SU-DHL-6 (cell line): ENCODE measurements at regions not wholly inside any gene's neighbourhood (a gene's known extent, or its start where the extent isn't known, plus 50 kb on each side); places are given as distances from the start of the nearest gene placed in this dataset.

Source experiments
- H2AFZ ChIP-seq: fragments of 200-600 bp; sonication (generic); 2 replicates; pipeline ENCODE4 v1.6.1; 2014; ENCODE audit warnings: low read depth, mild to moderate bottlenecking, moderate library complexity, mixed read lengths, antibody characterized with exemption, low read length; ENCODE audit not compliant: severe bottlenecking
- H3F3A ChIP-seq: fragments of 200-600 bp; shearing (Covaris generic); 2 replicates; pipeline ENCODE4 v1.6.0; 2016; ENCODE audit warnings: antibody characterized with exemption, mild to moderate bottlenecking; ENCODE audit not compliant: insufficient read depth
- H3K27ac ChIP-seq: fragments of 200-600 bp; sonication (generic); 2 replicates; pipeline ENCODE4 v1.5.1; 2016; ENCODE audit warnings: low read depth, mild to moderate bottlenecking, low read length, moderate library complexity, mixed read lengths
- H3K27me3 ChIP-seq: fragments of 200-600 bp; sonication (generic), shearing (Covaris generic); 2 replicates; pipeline ENCODE4 v1.6.0; 2014; ENCODE audit warnings: mild to moderate bottlenecking, low read length
- H3K36me3 ChIP-seq: fragments of 200-600 bp; sonication (generic); 2 replicates; pipeline ENCODE4 v1.6.1; 2014; ENCODE audit warnings: mild to moderate bottlenecking, low read length, mixed read lengths
- H3K4me2 ChIP-seq: fragments of 300-600, 200-600 bp; shearing (Covaris generic), sonication (generic); 2 replicates; pipeline ENCODE4 v1.6.0; 2014; ENCODE audit warnings: low read length, low read depth, mild to moderate bottlenecking; ENCODE audit not compliant: poor library complexity, severe bottlenecking
- H3K4me3 ChIP-seq: fragments of 200-600 bp; sonication (generic); 2 replicates; pipeline ENCODE4 v1.5.1; 2014; ENCODE audit warnings: antibody characterized with exemption, low read length, mild to moderate bottlenecking, mixed read lengths; ENCODE audit not compliant: insufficient read depth, poor library complexity, severe bottlenecking
- H3K79me2 ChIP-seq: fragments of 200-600 bp; sonication (generic); 2 replicates; pipeline ENCODE4 v1.6.1; 2014; ENCODE audit warnings: mild to moderate bottlenecking, low read length, moderate library complexity; ENCODE audit not compliant: insufficient read depth
- H3K9ac ChIP-seq: fragments of 200-600 bp; sonication (generic); 2 replicates; pipeline ENCODE4 v1.7.0; 2014; ENCODE audit warnings: mild to moderate bottlenecking, low read length
- H3K9me2 ChIP-seq: fragments of 200-600 bp; sonication (generic); replicated peaks from 2 replicates; pipeline ENCODE4 v1.6.1; 2014; ENCODE audit warnings: low read length; ENCODE audit not compliant: insufficient read depth
- H3K9me3 ChIP-seq: fragments of 200-600 bp; sonication (generic); 2 replicates; pipeline ENCODE4 v1.6.1; 2014; ENCODE audit warnings: low read length, mixed read lengths; ENCODE audit not compliant: insufficient read depth
- H4K20me1 ChIP-seq: fragments of 200-600 bp; sonication (generic); 2 replicates; pipeline ENCODE4 v1.6.1; 2014; ENCODE audit warnings: low read depth, mild to moderate bottlenecking, antibody characterized with exemption, low read length, moderate library complexity, mixed read lengths
- EZH2phosphoT487 ChIP-seq: fragments of 200-600 bp; sonication (generic), shearing (Covaris generic); conservative IDR thresholded peaks from 2 replicates; pipeline ENCODE4 v1.6.1; 2018; ENCODE audit warnings: mild to moderate bottlenecking, antibody characterized with exemption, low read length, moderate library complexity, mixed read lengths
- TF ChIP-seq, protein P1 (sequence below): fragments of 200-600 bp; sonication (generic); IDR thresholded peaks from one replicate; pipeline ENCODE4 v1.5.1; 2017; ENCODE audit warnings: antibody characterized with exemption, mild to moderate bottlenecking, low read length, moderate library complexity; ENCODE audit not compliant: insufficient read depth, poor library complexity, severe bottlenecking

DNA sequence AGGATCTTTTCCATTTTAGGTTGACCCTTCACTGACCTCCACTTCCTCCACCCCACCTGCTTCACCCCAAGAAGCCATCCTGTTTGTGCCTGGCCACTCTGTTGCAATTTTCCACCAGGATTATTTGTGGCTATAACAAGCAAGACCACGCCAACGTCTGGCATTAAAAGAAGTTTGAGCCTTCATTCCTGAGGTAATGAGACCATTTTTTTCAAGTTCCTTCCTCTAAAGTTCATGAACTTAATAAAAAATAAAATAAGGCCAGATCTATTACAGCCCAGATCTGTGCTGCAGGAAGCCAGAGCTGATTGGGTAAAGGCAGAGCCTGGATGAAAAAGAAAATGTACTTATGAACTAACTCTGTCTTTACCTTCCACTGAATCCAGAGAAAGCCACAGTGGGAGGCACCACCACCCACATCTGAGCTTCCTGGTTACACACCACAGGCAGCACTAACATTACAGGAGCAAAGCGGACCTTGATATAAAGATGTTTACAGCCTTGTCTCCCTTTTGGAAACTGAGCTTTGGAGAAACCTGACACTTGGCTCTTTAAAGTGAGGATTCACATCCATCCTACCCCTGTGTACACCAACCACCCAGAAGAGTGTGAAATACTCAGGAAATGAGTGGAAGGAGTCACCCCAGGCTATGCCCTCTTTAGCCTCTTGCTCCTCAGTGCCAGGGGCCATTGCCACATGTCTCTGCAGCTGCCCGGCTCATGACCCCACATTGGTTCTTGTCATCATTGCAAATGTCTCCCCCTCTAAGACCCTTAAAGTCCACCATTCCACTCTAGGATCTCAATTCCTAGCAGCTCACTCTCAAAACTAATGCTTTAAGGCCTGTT lies 293.6 kb downstream of the PLPP3 start:
- no peak overlapping the region for H3K4me3 ChIP-seq
- H3K9me2 ChIP-seq, result no peaks in the 10 kb centered on the region
- H4K20me1 ChIP-seq, result no peaks in the 10 kb centered on the region
- no peak overlapping the region for H3K27ac ChIP-seq
- no peaks in the 10 kb centered on the region for H3K9me3 ChIP-seq
- H3K9ac ChIP-seq, result no peak overlapping the region
- no peaks in the 10 kb centered on the region for H3K27me3 ChIP-seq
- H3K79me2 ChIP-seq, result no peaks in the 10 kb centered on the region
- no peak overlapping the region for H2AFZ ChIP-seq
- TF ChIP-seq, protein P1, sequence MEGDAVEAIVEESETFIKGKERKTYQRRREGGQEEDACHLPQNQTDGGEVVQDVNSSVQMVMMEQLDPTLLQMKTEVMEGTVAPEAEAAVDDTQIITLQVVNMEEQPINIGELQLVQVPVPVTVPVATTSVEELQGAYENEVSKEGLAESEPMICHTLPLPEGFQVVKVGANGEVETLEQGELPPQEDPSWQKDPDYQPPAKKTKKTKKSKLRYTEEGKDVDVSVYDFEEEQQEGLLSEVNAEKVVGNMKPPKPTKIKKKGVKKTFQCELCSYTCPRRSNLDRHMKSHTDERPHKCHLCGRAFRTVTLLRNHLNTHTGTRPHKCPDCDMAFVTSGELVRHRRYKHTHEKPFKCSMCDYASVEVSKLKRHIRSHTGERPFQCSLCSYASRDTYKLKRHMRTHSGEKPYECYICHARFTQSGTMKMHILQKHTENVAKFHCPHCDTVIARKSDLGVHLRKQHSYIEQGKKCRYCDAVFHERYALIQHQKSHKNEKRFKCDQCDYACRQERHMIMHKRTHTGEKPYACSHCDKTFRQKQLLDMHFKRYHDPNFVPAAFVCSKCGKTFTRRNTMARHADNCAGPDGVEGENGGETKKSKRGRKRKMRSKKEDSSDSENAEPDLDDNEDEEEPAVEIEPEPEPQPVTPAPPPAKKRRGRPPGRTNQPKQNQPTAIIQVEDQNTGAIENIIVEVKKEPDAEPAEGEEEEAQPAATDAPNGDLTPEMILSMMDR, result no peak
- TF ChIP-seq EZH2phosphoT487, result no peak
- H3F3A ChIP-seq, result no peaks in the 10 kb centered on the region
- H3K4me2 ChIP-seq, result no peak overlapping the region
- no peaks in the 10 kb centered on the region for H3K36me3 ChIP-seq

DNA sequence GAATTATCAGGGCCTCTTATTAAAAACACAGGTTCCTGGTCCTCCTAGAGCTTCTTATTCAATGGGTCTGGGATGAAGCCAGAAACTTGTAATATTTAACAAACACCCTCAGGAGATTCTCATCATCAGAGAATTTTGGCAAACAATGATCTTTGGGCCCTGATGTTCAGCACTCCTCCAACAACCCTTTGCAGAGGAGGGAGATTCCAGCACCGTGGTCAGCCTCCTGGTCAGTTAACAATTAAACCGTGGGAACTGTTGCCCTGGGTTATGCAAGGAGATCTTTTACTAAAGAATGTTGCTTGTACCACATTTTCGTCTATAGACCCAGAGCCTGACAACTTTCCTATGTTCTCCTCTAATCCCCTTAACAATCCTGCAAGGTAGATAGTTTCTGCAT lies 294.4 kb downstream of the PLPP3 start:
- no peak overlapping the region for H3K27ac ChIP-seq
- no peak overlapping the region for H3K9ac ChIP-seq
- TF ChIP-seq EZH2phosphoT487, result no peak
- TF ChIP-seq, protein P1, result no peak
- H2AFZ ChIP-seq, result no peak overlapping the region
- no peaks in the 10 kb centered on the region for H3K9me3 ChIP-seq
- no peaks in the 10 kb centered on the region for H4K20me1 ChIP-seq
- H3K4me2 ChIP-seq, result no peak overlapping the region
- no peaks in the 10 kb centered on the region for H3K79me2 ChIP-seq
- H3K4me3 ChIP-seq, result no peak overlapping the region
- no peaks in the 10 kb centered on the region for H3K9me2 ChIP-seq
- H3F3A ChIP-seq, result no peaks in the 10 kb centered on the region
- H3K36me3 ChIP-seq, result no peaks in the 10 kb centered on the region
- H3K27me3 ChIP-seq, result no peaks in the 10 kb centered on the region

DNA sequence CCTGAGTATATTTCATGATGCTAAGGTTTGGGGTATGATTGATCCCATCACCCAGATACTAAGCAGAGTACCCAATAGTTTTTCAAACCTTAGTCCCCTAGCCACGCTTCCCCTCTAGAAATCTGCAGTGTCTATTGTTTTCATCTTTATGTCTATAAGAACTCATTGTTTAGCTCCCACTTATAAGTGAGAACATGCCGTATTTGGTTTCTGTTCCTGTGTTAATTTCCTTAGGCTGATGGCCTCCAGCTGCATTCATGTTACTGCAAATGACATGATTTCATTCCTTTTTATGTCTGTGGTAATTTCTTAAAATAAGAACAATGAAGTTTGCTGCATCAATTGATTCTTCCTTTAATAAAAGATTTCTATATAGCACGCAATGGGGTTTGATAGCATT lies 301.3 kb downstream of the PLPP3 start:
- Histone ChIP-seq H3K79me2 (no peaks in the 10 kb centered on the region), H3K9ac (no peak overlapping the region), H3K27me3 (no peaks in the 10 kb centered on the region), H3K9me2 (no peaks in the 10 kb centered on the region), H3K36me3 (no peaks in the 10 kb centered on the region), H3K4me3 (no peak overlapping the region), H3K27ac (no peak overlapping the region), H3K9me3 (no peaks in the 10 kb centered on the region), H3F3A (no peaks in the 10 kb centered on the region), H4K20me1 (no peaks in the 10 kb centered on the region), H3K4me2 (no peak overlapping the region), H2AFZ (no peak overlapping the region)
- TF ChIP-seq, protein P1, result no peak
- TF ChIP-seq EZH2phosphoT487, result no peak
